IMR-90 (cell line): ENCODE measurements at regions not wholly inside any gene's neighbourhood (a gene's known extent, or its start where the extent isn't known, plus 50 kb on each side); places are given as distances from the start of the nearest gene placed in this dataset.

Experiments
- ATAC-seq: fragments of 200-7000 bp; cut with Tn5 transposase; 2 replicates; pipeline ENCODE4 v1.9.1; 2020; ENCODE audit warnings: low read depth, mild to moderate bottlenecking, moderate library complexity
- BruUV-seq: library from RNA; stranded (reverse); fragments of 400-500 nt; replicated peaks from 2 replicates; lab custom pipeline; 2021; lab: Mats Ljungman, UMichigan
- CTCF ChIA-PET: fragments of 300-600 bp; formaldehyde crosslinking; extraction: SDS; loops from one replicate; lab custom pipeline; 2021; ENCODE audit warnings: antibody characterized with exemption; lab: Yijun Ruan, JAX
- POLR2A ChIA-PET: fragments of 300-600 bp; sonication (Branson Sonifier 250); formaldehyde crosslinking; loops from one replicate; lab custom pipeline; 2022; ENCODE audit warnings: antibody characterized with exemption; ENCODE audit not compliant: unreplicated experiment; lab: Charles Lee
- DNase-seq: peaks from one replicate; pipeline ENCODE4 v3.0.0; 2013
- H2AFZ ChIP-seq: replicated peaks from 2 replicates; pipeline ENCODE3; 2013; ENCODE audit warnings: low read length, mild to moderate bottlenecking; ENCODE audit not compliant: poor library complexity
- H2AK5ac ChIP-seq: 2 replicates; pipeline ENCODE4 v1.6.1; 2013; ENCODE audit warnings: low read depth, low read length, inconsistent platforms
- H2AK9ac ChIP-seq: replicated peaks from 2 replicates; pipeline ENCODE3; 2013; ENCODE audit warnings: mild to moderate bottlenecking, low read depth, low read length, moderate library complexity; ENCODE audit not compliant: poor library complexity
- H2BK120ac ChIP-seq: 2 replicates; pipeline ENCODE4 v1.6.1; 2013; ENCODE audit warnings: low read depth, low read length, inconsistent platforms
- H2BK15ac ChIP-seq: 3 replicates; pipeline ENCODE4 v1.6.1; 2013; ENCODE audit warnings: low read depth, low read length, inconsistent platforms
- H2BK20ac ChIP-seq: 2 replicates; pipeline ENCODE4 v1.6.1; 2013; ENCODE audit warnings: low read depth, mild to moderate bottlenecking, inconsistent platforms, low read length, moderate library complexity
- H2BK5ac ChIP-seq: 2 replicates; pipeline ENCODE4 v1.6.1; 2013; ENCODE audit warnings: mild to moderate bottlenecking, low read depth, low read length, inconsistent platforms; ENCODE audit not compliant: poor library complexity, severe bottlenecking
- H3K14ac ChIP-seq: replicated peaks from 2 replicates; pipeline ENCODE4 v1.6.1; 2013; ENCODE audit warnings: low read depth, low read length, inconsistent platforms
- H3K18ac ChIP-seq: 2 replicates; pipeline ENCODE4 v1.6.1; 2013; ENCODE audit warnings: low read depth, low read length, control low read depth
- H3K23ac ChIP-seq: 2 replicates; pipeline ENCODE4 v1.6.1; 2013; ENCODE audit warnings: low read depth, low read length, inconsistent platforms
- H3K27ac ChIP-seq: 2 replicates; pipeline ENCODE4 v1.5.1; 2013; ENCODE audit warnings: mild to moderate bottlenecking, control low read depth, low read length; ENCODE audit not compliant: insufficient read depth
- H3K27me3 ChIP-seq: 2 replicates; pipeline ENCODE4 v1.6.1; 2013; ENCODE audit warnings: low read length; ENCODE audit not compliant: control insufficient read depth, insufficient read depth
- H3K36me3 ChIP-seq: 2 replicates; pipeline ENCODE4 v1.6.1; 2013; ENCODE audit warnings: low read length, mixed read lengths; ENCODE audit not compliant: control insufficient read depth, insufficient read depth
- H3K4ac ChIP-seq: 2 replicates; pipeline ENCODE4 v1.6.1; 2013; ENCODE audit warnings: low read depth, low read length, inconsistent platforms
- H3K4me1 ChIP-seq: 2 replicates; pipeline ENCODE4 v1.6.1; 2013; ENCODE audit warnings: low read length, mixed read lengths; ENCODE audit not compliant: control insufficient read depth, insufficient read depth
- H3K4me2 ChIP-seq: 2 replicates; pipeline ENCODE4 v1.6.1; 2013; ENCODE audit warnings: low read depth, mild to moderate bottlenecking, control low read depth, low read length, moderate library complexity
- H3K4me3 ChIP-seq: 2 replicates; pipeline ENCODE4 v1.5.1; 2013; ENCODE audit warnings: low read depth, mild to moderate bottlenecking, control low read depth, low read length, moderate library complexity; ENCODE audit not compliant: insufficient read depth
- H3K56ac ChIP-seq: 2 replicates; pipeline ENCODE4 v1.6.1; 2013; ENCODE audit warnings: low read length, inconsistent platforms; ENCODE audit not compliant: insufficient read depth; ENCODE audit errors: extremely low read depth
- H3K79me1 ChIP-seq, 2 experiments: 2 replicates each; pipeline ENCODE4 v1.6.1; 2013; ENCODE audit warnings: low read length in 2 of 2, inconsistent platforms in 1 of 2, low read depth in 1 of 2
- H3K9ac ChIP-seq: 2 replicates; pipeline ENCODE4 v1.6.1; 2013; ENCODE audit warnings: low read depth, low read length, control low read depth
- H3K9me1 ChIP-seq: 2 replicates; pipeline ENCODE4 v1.6.1; 2013; ENCODE audit warnings: low read length, inconsistent platforms; ENCODE audit not compliant: insufficient read depth
- H3K9me3 ChIP-seq: 2 replicates; pipeline ENCODE4 v1.6.1; 2013; ENCODE audit warnings: low read length; ENCODE audit not compliant: control insufficient read depth, insufficient read depth
- H4K20me1 ChIP-seq: 2 replicates; pipeline ENCODE4 v1.6.1; 2013; ENCODE audit warnings: low read length, inconsistent platforms; ENCODE audit not compliant: insufficient read depth
- H4K5ac ChIP-seq: 2 replicates; pipeline ENCODE4 v1.6.1; 2013; ENCODE audit warnings: mild to moderate bottlenecking, low read depth, low read length, control low read depth
- H4K8ac ChIP-seq, 2 experiments: 2 replicates each; pipeline ENCODE4 v1.6.1; 2013; ENCODE audit warnings: low read depth in 2 of 2, low read length in 2 of 2, control low read depth in 1 of 2, inconsistent platforms in 1 of 2
- H4K91ac ChIP-seq: 2 replicates; pipeline ENCODE4 v1.6.1; 2013; ENCODE audit warnings: low read depth, low read length, inconsistent platforms; ENCODE audit not compliant: insufficient read depth
- BHLHE40 ChIP-seq: fragments of 150-350 bp; IDR thresholded peaks from 2 replicates; pipeline ENCODE4 v1.6.1; 2016; ENCODE audit warnings: mild to moderate bottlenecking, low read depth, low read length
- CHD1 ChIP-seq: IDR thresholded peaks from 2 replicates; pipeline ENCODE4 v1.6.1; 2012; ENCODE audit warnings: low read depth, low read length, improper control_type of control experiment
- CTCF ChIP-seq: conservative IDR thresholded peaks from 2 replicates; pipeline ENCODE4 v1.5.1; 2012; ENCODE audit warnings: mild to moderate bottlenecking, low read depth, low read length, improper control_type of control experiment
- FOS ChIP-seq: fragments of 150-350 bp; IDR thresholded peaks from 2 replicates; pipeline ENCODE4 v1.6.1; 2016; ENCODE audit warnings: low read depth, low read length
- MAFK ChIP-seq: IDR thresholded peaks from 2 replicates; pipeline ENCODE4 v1.6.1; 2012; ENCODE audit warnings: low read depth, low read length, improper control_type of control experiment
- MAZ ChIP-seq: IDR thresholded peaks from 2 replicates; pipeline ENCODE4 v1.6.1; 2012; ENCODE audit warnings: low read depth, mild to moderate bottlenecking, low read length, improper control_type of control experiment, moderate library complexity, borderline replicate concordance
- MXI1 ChIP-seq: IDR thresholded peaks from 2 replicates; pipeline ENCODE4 v1.6.1; 2012; ENCODE audit warnings: low read depth, mild to moderate bottlenecking, low read length, moderate library complexity, borderline replicate concordance
- NFE2L2 ChIP-seq: fragments of 150-350 bp; IDR thresholded peaks from 2 replicates; pipeline ENCODE4 v1.6.1; 2016; ENCODE audit warnings: low read depth, mild to moderate bottlenecking, low read length
- POLR2A ChIP-seq: IDR thresholded peaks from 2 replicates; pipeline ENCODE4 v1.6.1; 2012; ENCODE audit warnings: mild to moderate bottlenecking, low read depth, low read length
- RAD21 ChIP-seq: IDR thresholded peaks from 2 replicates; pipeline ENCODE4 v1.6.1; 2012; ENCODE audit warnings: low read length, improper control_type of control experiment
- RCOR1 ChIP-seq: IDR thresholded peaks from 2 replicates; pipeline ENCODE4 v1.6.1; 2012; ENCODE audit warnings: mild to moderate bottlenecking, low read length, improper control_type of control experiment; ENCODE audit not compliant: insufficient replicate concordance
- WGBS, 2 experiments: methylation state at CpG; one replicate each; pipeline versions ENCODE4 v1.1.5 to v1.1.7; 2013; ENCODE audit warnings: missing lambda C conversion rate in 2 of 2; ENCODE audit not compliant: insufficient read length in 1 of 2; ENCODE audit errors: extremely low coverage in 2 of 2; 5-methylcytosine and 5-hydroxymethylcytosine counted together
- dilution Hi-C: fragments of 300-500 bp; cut with HindIII; formaldehyde crosslinking; loops from one replicate; pipeline ENCODE4 v1.14.3; 2018; ENCODE audit warnings: low sequenced_read_pairs; ENCODE audit not compliant: unreplicated experiment
- in situ Hi-C: fragments of 300-500 bp; cut with MboI; formaldehyde crosslinking; loops from 3 replicates; pipeline ENCODE4 v1.14.3; 2019; ENCODE audit warnings: low sequenced_read_pairs, inconsistent platforms, mixed read lengths
- intact Hi-C: fragments of 100-400 bp; cut with micrococcal nuclease; formaldehyde crosslinking; loops from 2 replicates; pipeline ENCODE4 v1.10.0; 2022
- TF ChIP-seq, protein P1 (sequence below): fragments of 150-350 bp; IDR thresholded peaks from 2 replicates; pipeline ENCODE4 v1.6.1; 2016; ENCODE audit warnings: low read depth, mild to moderate bottlenecking, low read length, moderate library complexity, borderline replicate concordance

DNA sequence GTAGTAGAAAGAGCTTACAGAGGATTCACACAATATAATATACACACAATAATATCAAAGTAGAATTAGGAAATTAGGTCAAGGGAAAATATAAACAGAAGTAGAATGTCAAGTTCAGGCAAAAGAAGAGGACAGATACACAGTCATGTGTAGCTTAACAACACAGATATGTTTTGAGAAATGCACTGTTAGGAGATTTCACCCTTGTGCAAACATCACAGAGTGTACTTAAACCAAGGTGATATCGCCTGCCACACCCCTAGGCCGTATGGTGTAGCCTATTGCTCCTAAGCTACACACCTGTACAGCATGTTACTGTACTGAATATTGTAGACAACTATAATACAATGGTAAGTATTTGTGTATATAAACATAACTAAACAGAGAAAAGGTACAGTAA lies 110.0 kb upstream of the EDNRA start:
- Histone ChIP-seq H3K4me3 (no peak overlapping the region), H3K79me1 (no peaks in the 10 kb centered on the region), H3K4ac (no peak overlapping the region), H4K91ac (no peak overlapping the region), H4K20me1 (no peaks in the 10 kb centered on the region), H4K5ac (no peak overlapping the region), H2AK9ac (no peak overlapping the region), H2BK5ac (peak overlapping the region; percentile 64), H2BK15ac (peak overlapping the region; percentile 25; the same call in 1 of the 3 replicates), H3K36me3 (no peaks in the 10 kb centered on the region), H3K14ac (no peak overlapping the region), H2BK120ac (peak overlapping the region; percentile 60; the same call in 1 of the 2 replicates), H3K9ac (no peak overlapping the region), H3K27ac (no peak overlapping the region), H3K4me1 (peaks cover 5% of the 10 kb centered on the region; the same call in 1 of the 2 replicates), H3K56ac (no peak overlapping the region), H2BK20ac (no peak overlapping the region; the same call in 1 of the 2 replicates), H3K9me3 (no peaks in the 10 kb centered on the region), H2AK5ac (peak overlapping the region; percentile 69; the same call in 1 of the 2 replicates), H2AFZ (no peak overlapping the region), H3K23ac (no peak overlapping the region), H3K18ac (peak overlapping the region; percentile 24; the same call in 1 of the 2 replicates), H3K4me2 (no peak overlapping the region), H4K8ac (peak overlapping the region in 1 of 2 experiments; percentile 57; a peak in 2 of 4 replicates), H3K9me1 (no peaks in the 10 kb centered on the region), H3K27me3 (no peaks in the 10 kb centered on the region)
- WGBS, 2 experiments: no CpG with 5 or more reads among the region's 2 CpGs
- ChIA-PET CTCF (no interaction called here), POLR2A (interaction anchor here (0.7 kb wide), 1 partner anchor 9 kb away, joined by 7 read pairs; no protein-coding TSS in a partner anchor)
- DNase-seq (no peak), ATAC-seq (no peak)
- BruUV-seq: no TSS peak
- intact Hi-C loops: no loop called here
- TF ChIP-seq RCOR1 (no peak), BHLHE40 (no peak), MAZ (no peak), NFE2L2 (no peak), CHD1 (no peak), POLR2A (no peak), CTCF (no peak), MAFK (no peak), MXI1 (no peak), RAD21 (no peak), FOS (no peak)
- TF ChIP-seq, protein P1, sequence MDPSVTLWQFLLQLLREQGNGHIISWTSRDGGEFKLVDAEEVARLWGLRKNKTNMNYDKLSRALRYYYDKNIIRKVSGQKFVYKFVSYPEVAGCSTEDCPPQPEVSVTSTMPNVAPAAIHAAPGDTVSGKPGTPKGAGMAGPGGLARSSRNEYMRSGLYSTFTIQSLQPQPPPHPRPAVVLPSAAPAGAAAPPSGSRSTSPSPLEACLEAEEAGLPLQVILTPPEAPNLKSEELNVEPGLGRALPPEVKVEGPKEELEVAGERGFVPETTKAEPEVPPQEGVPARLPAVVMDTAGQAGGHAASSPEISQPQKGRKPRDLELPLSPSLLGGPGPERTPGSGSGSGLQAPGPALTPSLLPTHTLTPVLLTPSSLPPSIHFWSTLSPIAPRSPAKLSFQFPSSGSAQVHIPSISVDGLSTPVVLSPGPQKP: no peak
- in situ Hi-C loops: no loop called here
- dilution Hi-C loops: no loop called here
